H1 (cell line): ENCODE measurements at regions not wholly inside any gene's neighbourhood (a gene's known extent, or its start where the extent isn't known, plus 50 kb on each side); places are given as distances from the start of the nearest gene placed in this dataset.

Experiments used
- CTCF ChIA-PET: fragments of 300-600 bp; sonication (Branson Sonifier 250); formaldehyde crosslinking; loops from one replicate; lab custom pipeline; 2021; ENCODE audit not compliant: partially characterized antibody; lab: Charles Lee
- POLR2A ChIA-PET: fragments of 300-600 bp; sonication (Branson Sonifier 250); formaldehyde crosslinking; loops from one replicate; lab custom pipeline; 2021; ENCODE audit warnings: inconsistent platforms; ENCODE audit not compliant: partially characterized antibody; lab: Charles Lee
- DNase-seq, 2 experiments: peaks; one replicate each; pipeline versions ENCODE4 v3.0.0 to v3.0.0-alpha.2; 2010 to 2022; ENCODE audit warnings: low spot score in 2 of 2, low read depth in 1 of 2, mixed read lengths in 1 of 2
- FAIRE-seq: peaks from 2 replicates; lab custom pipeline; 2011; peaks lifted over from hg19 to GRCh38; lab: Jason Lieb, UNC
- H2AFZ ChIP-seq: 2 replicates; pipeline ENCODE4 v1.8.1; 2012; ENCODE audit warnings: low read length, inconsistent platforms
- H2AK5ac ChIP-seq: 2 replicates; pipeline ENCODE4 v1.6.1; 2013; ENCODE audit warnings: low read depth, low read length
- H2BK120ac ChIP-seq: replicated peaks from 2 replicates; pipeline ENCODE3; 2013; ENCODE audit warnings: low read depth, low read length, inconsistent platforms
- H2BK12ac ChIP-seq: 2 replicates; pipeline ENCODE4 v1.6.1; 2013; ENCODE audit warnings: low read depth, low read length
- H2BK15ac ChIP-seq: 2 replicates; pipeline ENCODE4 v1.6.1; 2013; ENCODE audit warnings: low read length
- H2BK20ac ChIP-seq: 2 replicates; pipeline ENCODE4 v1.6.1; 2013; ENCODE audit warnings: low read length
- H2BK5ac ChIP-seq: 2 replicates; pipeline ENCODE4 v1.6.1; 2013; ENCODE audit warnings: low read depth, low read length
- H3K14ac ChIP-seq: 2 replicates; pipeline ENCODE4 v1.6.1; 2013; ENCODE audit warnings: inconsistent platforms; ENCODE audit not compliant: insufficient read length
- H3K18ac ChIP-seq: 2 replicates; pipeline ENCODE4 v1.6.1; 2013; ENCODE audit warnings: low read length; ENCODE audit errors: extremely low read depth
- H3K23ac ChIP-seq: 2 replicates; pipeline ENCODE4 v1.6.1; 2013; ENCODE audit warnings: inconsistent platforms; ENCODE audit not compliant: insufficient read length
- H3K23me2 ChIP-seq: 2 replicates; pipeline ENCODE4 v1.6.1; 2013; ENCODE audit warnings: low read depth, low read length
- H3K27ac ChIP-seq: 2 replicates; pipeline ENCODE4 v1.6.1; 2011; ENCODE audit warnings: low read depth, low read length, inconsistent platforms
- H3K27me3 ChIP-seq, 4 experiments: replicated peaks in 1 of 4; 1 replicate in 1 of 4; 2 replicates in 3 of 4; pipeline versions ENCODE4 v1.6.1 to v1.8.1; 2011 to 2013; ENCODE audit warnings: low read length in 3 of 4, mild to moderate bottlenecking in 3 of 4, inconsistent platforms in 2 of 4, mixed read lengths in 2 of 4, moderate library complexity in 1 of 4; ENCODE audit not compliant: control insufficient read depth in 3 of 4, insufficient read depth in 3 of 4; ENCODE audit errors: extremely low read depth in 1 of 4
- H3K36me3 ChIP-seq, 4 experiments: 2 replicates each; pipeline versions ENCODE4 v1.6.1 to v1.8.1; 2011 to 2013; ENCODE audit warnings: mild to moderate bottlenecking in 4 of 4, low read length in 3 of 4, moderate library complexity in 2 of 4, control low read depth in 1 of 4, inconsistent platforms in 1 of 4; ENCODE audit not compliant: insufficient read depth in 4 of 4, control insufficient read depth in 2 of 4
- H3K4ac ChIP-seq: replicated peaks from 2 replicates; pipeline ENCODE3; 2013; ENCODE audit warnings: low read length, low read depth, mixed read lengths, inconsistent platforms; ENCODE audit not compliant: insufficient read length
- H3K4me1 ChIP-seq, 4 experiments: replicated peaks in 1 of 4; 1 replicate in 1 of 4; 2 replicates in 3 of 4; pipeline versions ENCODE4 v1.6.1 to v1.8.1; 2011 to 2013; ENCODE audit warnings: low read length in 3 of 4, inconsistent platforms in 2 of 4, mixed read lengths in 1 of 4; ENCODE audit not compliant: insufficient read depth in 4 of 4, control insufficient read depth in 3 of 4
- H3K4me2 ChIP-seq, 2 experiments: 2 replicates each; pipeline versions ENCODE4 v1.6.1 to v1.8.1; 2011 to 2013; ENCODE audit warnings: low read depth in 2 of 2, low read length in 2 of 2, control low read depth in 1 of 2, inconsistent platforms in 1 of 2, mild to moderate bottlenecking in 1 of 2; ENCODE audit not compliant: insufficient read depth in 1 of 2
- H3K4me3 ChIP-seq, 4 experiments: fragments of 200-600, 300-600 bp in 1 of 4; sonication (generic), shearing (Covaris generic), sonication (Bioruptor Twin) in 1 of 4; 2 replicates each; pipeline versions ENCODE4 v1.5.1 to v1.8.1; 2011 to 2016; ENCODE audit warnings: low read length in 4 of 4, low read depth in 3 of 4, control low read depth in 2 of 4, inconsistent platforms in 2 of 4, mild to moderate bottlenecking in 2 of 4, mixed read lengths in 1 of 4, moderate library complexity in 1 of 4; ENCODE audit not compliant: insufficient read depth in 2 of 4; ENCODE audit errors: extremely low read depth in 1 of 4
- H3K56ac ChIP-seq: replicated peaks from 2 replicates; pipeline ENCODE3; 2013; ENCODE audit warnings: low read depth, mild to moderate bottlenecking, mixed read lengths, low read length, inconsistent platforms; ENCODE audit not compliant: insufficient read length
- H3K79me1 ChIP-seq: 2 replicates; pipeline ENCODE4 v1.6.1; 2013; ENCODE audit warnings: low read depth, low read length, control low read depth
- H3K79me2 ChIP-seq, 2 experiments: 2 replicates each; pipeline versions ENCODE4 v1.6.1 to v1.8.1; 2012 to 2013; ENCODE audit warnings: low read length in 2 of 2, mild to moderate bottlenecking in 2 of 2, inconsistent platforms in 1 of 2; ENCODE audit not compliant: insufficient read depth in 2 of 2, control insufficient read depth in 1 of 2
- H3K9ac ChIP-seq, 4 experiments: replicated peaks in 1 of 4; 1 replicate in 1 of 4; 2 replicates in 3 of 4; pipeline versions ENCODE4 v1.6.1 to v1.8.1; 2011 to 2013; ENCODE audit warnings: low read depth in 3 of 4, low read length in 3 of 4, control low read depth in 2 of 4, mild to moderate bottlenecking in 2 of 4, moderate library complexity in 2 of 4, inconsistent platforms in 1 of 4; ENCODE audit errors: extremely low read depth in 1 of 4
- H3K9me3 ChIP-seq, 2 experiments: 2 replicates each; pipeline versions ENCODE4 v1.6.1 to v1.8.1; 2012 to 2013; ENCODE audit warnings: mild to moderate bottlenecking in 2 of 2, moderate library complexity in 2 of 2, control low read depth in 1 of 2, inconsistent platforms in 1 of 2, low read depth in 1 of 2, low read length in 1 of 2, mixed read lengths in 1 of 2; ENCODE audit not compliant: insufficient read depth in 2 of 2
- H4K20me1 ChIP-seq, 2 experiments: replicated peaks in 1 of 2; 2 replicates each; pipeline versions ENCODE3 to v1.8.1; 2011 to 2013; ENCODE audit warnings: inconsistent platforms in 2 of 2, low read length in 2 of 2, mild to moderate bottlenecking in 1 of 2; ENCODE audit not compliant: insufficient read depth in 2 of 2, control insufficient read depth in 1 of 2
- H4K5ac ChIP-seq: 2 replicates; pipeline ENCODE4 v1.6.1; 2013; ENCODE audit warnings: low read length, low read depth, mixed read lengths, inconsistent platforms; ENCODE audit not compliant: insufficient read length
- H4K8ac ChIP-seq: 2 replicates; pipeline ENCODE4 v1.8.0; 2013; ENCODE audit warnings: mild to moderate bottlenecking, moderate library complexity, low read length, inconsistent platforms; ENCODE audit not compliant: insufficient read depth; ENCODE audit errors: extremely low read depth
- H4K91ac ChIP-seq: replicated peaks from 2 replicates; pipeline ENCODE3; 2013; ENCODE audit warnings: low read length, mixed read lengths, inconsistent platforms; ENCODE audit not compliant: insufficient read length
- ATF2 ChIP-seq: IDR thresholded peaks from 2 replicates; pipeline ENCODE4 v1.6.1; 2012; ENCODE audit warnings: low read length, inconsistent platforms
- CBX5 ChIP-seq: fragments of 300-800, 300-1000 bp; sonication (generic); IDR thresholded peaks from 2 replicates; pipeline ENCODE4 v1.7.1; 2016; ENCODE audit warnings: antibody characterized with exemption, low read length, low read depth
- CHD1 ChIP-seq: IDR thresholded peaks from 2 replicates; pipeline ENCODE4 v1.6.1; 2012; ENCODE audit warnings: low read depth, low read length, improper control_type of control experiment
- CHD2 ChIP-seq: IDR thresholded peaks from 2 replicates; pipeline ENCODE4 v1.6.1; 2012; ENCODE audit warnings: low read length, improper control_type of control experiment
- GTF2F1 ChIP-seq: IDR thresholded peaks from 2 replicates; pipeline ENCODE4 v1.6.1; 2012; ENCODE audit warnings: low read depth, low read length, improper control_type of control experiment, borderline replicate concordance
- KDM5A ChIP-seq: fragments of 200-600 bp; IDR thresholded peaks from 2 replicates; pipeline ENCODE4 v1.7.1; 2012; ENCODE audit warnings: mild to moderate bottlenecking, low read length, inconsistent platforms, mixed read lengths
- NANOG ChIP-seq: IDR thresholded peaks from 2 replicates; pipeline ENCODE4 v1.6.1; 2011; ENCODE audit warnings: low read length, low read depth, mild to moderate bottlenecking, inconsistent platforms; ENCODE audit not compliant: insufficient read depth, poor library complexity, severe bottlenecking
- SAP30 ChIP-seq: fragments of 300-600 bp; sonication (generic); IDR thresholded peaks from 2 replicates; pipeline ENCODE4 v1.7.1; 2012; ENCODE audit warnings: low read length, moderate library complexity, mild to moderate bottlenecking, inconsistent platforms; ENCODE audit not compliant: insufficient read depth, insufficient replicate concordance
- SP1 ChIP-seq: IDR thresholded peaks from 2 replicates; pipeline ENCODE4 v1.6.1; 2011; ENCODE audit warnings: low read depth, low read length
- TAF7 ChIP-seq: optimal IDR thresholded peaks from 2 replicates; pipeline ENCODE3; 2011; ENCODE audit warnings: low read depth, mild to moderate bottlenecking, inconsistent platforms, low read length, moderate library complexity, borderline replicate concordance
- WGBS, 2 experiments: shearing (Covaris generic) in 1 of 2; methylation state at CpG; one replicate each; pipeline versions ENCODE4 v1.1.6 to v1.1.7; 2013 to 2015; ENCODE audit warnings: low lambda C conversion rate in 2 of 2, mixed read lengths in 2 of 2, inconsistent platforms in 1 of 2, low coverage in 1 of 2, missing lambda C conversion rate in 1 of 2; ENCODE audit not compliant: insufficient replicate concordance in 2 of 2, insufficient coverage in 1 of 2, insufficient read length in 1 of 2; ENCODE audit errors: extremely low coverage in 1 of 2, missing lambda C conversion rate in 1 of 2; 5-methylcytosine and 5-hydroxymethylcytosine counted together
- TF ChIP-seq, protein P1 (sequence below), 3 experiments: IDR thresholded peaks; 1 replicate in 2 of 3; 2 replicates in 1 of 3; pipeline versions ENCODE4 v1.5.1 to v1.6.1; 2011; ENCODE audit warnings: low read length in 3 of 3, mild to moderate bottlenecking in 3 of 3, inconsistent platforms in 2 of 3, low read depth in 1 of 3, moderate library complexity in 1 of 3; ENCODE audit not compliant: insufficient read depth in 1 of 3; ENCODE audit errors: control extremely low read depth in 1 of 3

- Histone ChIP-seq H4K91ac (no peak overlapping the region), H2BK120ac (no peak overlapping the region), H3K4me2 (no peak overlapping the region), H4K5ac (no peak overlapping the region), H3K9me3 (0 out of 4 replicates have a peak, but pooled peaks cover 0 to under 1% of the 10 kb centered on the region in 2 experiments), H3K79me2 (no peaks in the 10 kb centered on the region), H3K79me1 (no peaks in the 10 kb centered on the region), H3K18ac (no peak overlapping the region), H3K4ac (no peak overlapping the region), H3K23me2 (no peaks in the 10 kb centered on the region), H2BK12ac (no peak overlapping the region), H3K23ac (no peak overlapping the region), H2BK20ac (no peak overlapping the region), H4K8ac (no peak overlapping the region), H3K56ac (no peak overlapping the region), H3K4me1 (no peaks in the 10 kb centered on the region), H3K4me3 (no peak overlapping the region), H3K14ac (no peak overlapping the region), H2AFZ (no peak overlapping the region), H2BK15ac (no peak overlapping the region), H2BK5ac (no peak overlapping the region), H2AK5ac (no peak overlapping the region), H3K36me3 (no peaks in the 10 kb centered on the region), H3K27me3 (no peaks in the 10 kb centered on the region), H3K9ac (no peak overlapping the region), H3K27ac (no peak overlapping the region), H4K20me1 (no peaks in the 10 kb centered on the region)
- ChIA-PET CTCF (no interaction called here), POLR2A (no interaction called here)
- no peak for FAIRE-seq
- 85% methylated on average over 1 of the region's 1 CpG; no CpG with 5 or more reads in 1 of the 2 experiments for WGBS, 2 experiments
- DNase-seq: no peak
- TF ChIP-seq CBX5: no peak
- no peak for TF ChIP-seq SP1
- no peak for TF ChIP-seq NANOG
- TF ChIP-seq CHD2: no peak
- TF ChIP-seq KDM5A: no peak
- no peak for TF ChIP-seq TAF7
- no peak for TF ChIP-seq CHD1
- TF ChIP-seq GTF2F1: no peak
- TF ChIP-seq, protein P1, sequence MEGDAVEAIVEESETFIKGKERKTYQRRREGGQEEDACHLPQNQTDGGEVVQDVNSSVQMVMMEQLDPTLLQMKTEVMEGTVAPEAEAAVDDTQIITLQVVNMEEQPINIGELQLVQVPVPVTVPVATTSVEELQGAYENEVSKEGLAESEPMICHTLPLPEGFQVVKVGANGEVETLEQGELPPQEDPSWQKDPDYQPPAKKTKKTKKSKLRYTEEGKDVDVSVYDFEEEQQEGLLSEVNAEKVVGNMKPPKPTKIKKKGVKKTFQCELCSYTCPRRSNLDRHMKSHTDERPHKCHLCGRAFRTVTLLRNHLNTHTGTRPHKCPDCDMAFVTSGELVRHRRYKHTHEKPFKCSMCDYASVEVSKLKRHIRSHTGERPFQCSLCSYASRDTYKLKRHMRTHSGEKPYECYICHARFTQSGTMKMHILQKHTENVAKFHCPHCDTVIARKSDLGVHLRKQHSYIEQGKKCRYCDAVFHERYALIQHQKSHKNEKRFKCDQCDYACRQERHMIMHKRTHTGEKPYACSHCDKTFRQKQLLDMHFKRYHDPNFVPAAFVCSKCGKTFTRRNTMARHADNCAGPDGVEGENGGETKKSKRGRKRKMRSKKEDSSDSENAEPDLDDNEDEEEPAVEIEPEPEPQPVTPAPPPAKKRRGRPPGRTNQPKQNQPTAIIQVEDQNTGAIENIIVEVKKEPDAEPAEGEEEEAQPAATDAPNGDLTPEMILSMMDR (IDR thresholded peaks at IDR 0.05; ENCODE audit: control extremely low read depth in 1 of 3, insufficient read depth in 1 of 3, low read depth in 1 of 3, low read length in 3 of 3): no peak
- no peak for TF ChIP-seq ATF2
- no peak for TF ChIP-seq SAP30
Observed at GRCh38 chr16:64304396-64304795, 817.5 kb downstream of the CDH11 start.
